Posterior cingulate gyrus (tissue), 11 donors: ENCODE measurements at regions not wholly inside any gene's neighbourhood (a gene's known extent, or its start where the extent isn't known, plus 50 kb on each side); places are given as distances from the start of the nearest gene placed in this dataset.

Experiments
- DNase-seq, 10 donors: peaks; one replicate each; pipeline versions ENCODE4 v3.0.0 to v3.0.0-alpha.2; 2020 to 2021; ENCODE audit warnings: mixed read lengths in 3 of 10
- intact Hi-C: fragments of 100-400 bp; cut with DNase I; formaldehyde crosslinking; loops from one replicate; pipeline ENCODE4 v1.15.1; 2023

DNA sequence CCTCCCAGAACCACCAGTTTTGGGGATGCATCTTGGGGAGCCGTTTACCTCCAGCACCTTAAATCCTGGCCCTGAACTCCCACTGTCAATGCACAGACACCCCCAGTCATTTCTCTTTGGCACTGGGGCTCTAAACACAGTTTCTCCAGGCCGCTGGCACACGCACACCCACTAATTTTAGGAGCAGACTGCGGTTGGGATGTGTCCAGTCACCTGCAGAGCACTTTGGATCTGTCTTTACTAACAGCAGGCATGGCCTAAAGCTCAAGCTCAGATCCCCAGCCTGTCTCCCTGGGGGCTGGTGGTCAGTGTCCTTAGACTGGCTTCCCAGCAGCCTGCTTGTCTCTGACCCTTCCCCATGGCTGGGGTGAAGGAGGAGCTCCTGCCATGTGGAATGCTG, 49.9 kb downstream of the SYNE3 start:
- intact Hi-C loops = no loop called here

DNA sequence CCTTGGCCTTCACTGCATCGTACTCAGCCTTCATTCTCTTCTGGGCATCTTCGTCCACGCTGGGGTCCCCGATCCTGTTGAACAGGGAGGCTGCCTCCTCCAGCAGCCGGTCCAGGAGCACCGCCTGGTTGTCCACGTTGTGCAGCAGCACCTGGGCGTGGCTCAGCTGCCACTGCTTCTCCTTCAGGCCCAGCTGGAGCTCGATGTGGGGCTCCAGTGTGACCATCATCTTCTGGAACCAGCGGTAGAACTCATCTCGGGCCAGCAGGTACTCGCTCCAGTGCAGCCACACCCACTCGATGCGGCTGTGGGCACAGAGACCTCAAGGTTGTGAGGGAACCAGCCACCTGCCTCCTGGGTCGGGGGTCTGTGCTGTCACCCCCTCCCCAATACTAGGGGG, 50.5 kb downstream of the SYNE3 start:
- DNase-seq = no peak
- intact Hi-C loops = no loop called here

More for the DNA sequence above, 49.9 kb downstream of the SYNE3 start:
- DNase-seq = peak in 1 of 10 donors; percentile 43

DNA sequence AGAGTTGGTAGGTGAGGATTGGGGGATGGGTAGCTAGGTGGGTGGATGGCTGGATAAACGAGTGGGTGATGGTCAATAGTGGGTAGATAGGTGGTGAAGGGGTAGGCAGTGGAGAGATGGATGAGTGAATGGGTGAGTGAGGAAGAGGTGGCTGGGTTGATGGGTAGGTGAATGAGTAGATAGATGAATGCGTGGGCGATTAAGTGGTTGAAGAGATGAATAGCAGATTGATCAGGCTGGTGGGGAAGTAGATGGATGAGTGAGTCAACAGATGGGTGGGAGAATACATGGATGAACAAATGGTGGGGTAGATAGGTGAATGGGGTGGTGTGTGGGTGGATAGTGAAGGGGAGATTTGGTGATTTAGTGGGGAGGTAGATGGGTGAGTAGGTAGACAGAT, 51.1 kb downstream of the SYNE3 start:
- intact Hi-C loops = no loop called here
- DNase-seq = no peak

DNA sequence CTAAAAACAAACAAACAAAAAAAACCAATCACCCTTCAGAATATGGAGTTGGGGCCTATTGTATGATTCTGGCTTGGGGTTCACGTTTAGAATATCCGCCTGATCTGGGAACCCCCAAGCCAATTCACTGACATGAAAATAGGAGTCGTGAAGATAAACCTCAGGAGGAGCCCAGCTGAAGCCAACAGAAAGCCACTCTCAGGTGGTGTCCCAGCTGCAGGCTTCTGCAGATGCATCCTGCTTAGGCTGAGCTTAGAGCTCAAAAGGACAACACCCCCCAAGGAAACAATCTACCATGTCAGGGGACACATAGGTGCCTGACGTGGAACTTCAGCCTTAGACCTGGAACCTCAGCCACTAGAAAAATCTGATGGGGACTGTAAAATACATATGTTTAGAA, 51.9 kb downstream of the SYNE3 start:
- intact Hi-C loops = no loop called here
- DNase-seq = peak in 1 of 10 donors; percentile 8

DNA sequence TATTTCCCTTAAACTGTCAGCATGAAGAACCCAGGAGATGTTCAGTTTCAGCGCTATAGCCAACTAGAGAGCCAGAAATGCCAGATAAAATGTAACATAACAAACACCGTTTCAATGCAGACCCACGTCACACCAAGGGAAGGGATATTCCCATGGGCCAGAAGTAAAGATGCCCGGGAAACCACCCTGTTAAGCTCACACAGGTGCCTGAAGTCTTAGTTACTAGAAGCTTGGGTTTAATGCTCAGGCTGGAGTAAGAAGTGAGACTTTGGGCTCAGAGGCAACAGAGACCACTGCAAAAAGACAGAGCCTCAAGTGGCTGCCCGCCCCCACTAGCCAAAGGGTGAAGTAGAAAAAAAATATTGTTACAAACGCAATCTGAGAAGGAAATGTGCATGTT, 52.3 kb downstream of the SYNE3 start:
- intact Hi-C loops = no loop called here

DNA sequence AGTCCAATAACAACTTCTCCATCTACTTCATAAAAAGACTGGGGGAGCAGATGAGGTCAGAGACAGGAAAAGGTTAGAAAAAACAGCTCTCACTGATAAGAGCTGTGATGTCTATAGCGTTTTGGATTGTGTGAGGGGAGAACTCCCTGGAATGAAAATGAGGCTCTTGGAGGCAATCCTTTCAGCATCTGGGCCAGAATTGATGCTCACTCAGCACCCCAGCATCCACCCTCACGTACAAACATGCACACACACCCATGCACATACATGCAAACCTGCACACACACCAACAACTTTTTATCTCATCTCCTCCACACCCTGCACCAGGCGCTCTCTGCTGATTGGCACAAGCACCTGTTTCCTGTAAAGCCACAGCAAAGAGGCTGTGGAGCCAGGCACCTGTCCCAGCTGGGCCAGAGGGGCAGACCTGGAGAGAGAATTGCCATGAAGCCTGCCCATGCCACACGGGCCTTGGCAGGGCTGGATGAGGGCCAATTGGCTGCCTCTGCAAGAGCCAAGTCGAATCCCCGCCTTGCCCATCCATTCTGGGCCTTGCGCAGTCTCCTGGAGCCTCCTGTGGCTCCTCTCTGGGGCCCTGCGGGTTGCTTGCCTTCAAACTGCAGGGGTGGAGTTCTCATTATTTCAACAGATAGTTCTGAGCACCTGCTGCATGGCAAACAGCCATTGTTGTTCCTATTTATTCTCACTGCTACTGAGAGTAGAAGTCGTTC, 53.1 kb downstream of the SYNE3 start:
- intact Hi-C loops = no loop called here
- DNase-seq = no peak

More for the DNA sequence above, 52.3 kb downstream of the SYNE3 start:
- DNase-seq = peak in 1 of 10 donors; percentile 29

DNA sequence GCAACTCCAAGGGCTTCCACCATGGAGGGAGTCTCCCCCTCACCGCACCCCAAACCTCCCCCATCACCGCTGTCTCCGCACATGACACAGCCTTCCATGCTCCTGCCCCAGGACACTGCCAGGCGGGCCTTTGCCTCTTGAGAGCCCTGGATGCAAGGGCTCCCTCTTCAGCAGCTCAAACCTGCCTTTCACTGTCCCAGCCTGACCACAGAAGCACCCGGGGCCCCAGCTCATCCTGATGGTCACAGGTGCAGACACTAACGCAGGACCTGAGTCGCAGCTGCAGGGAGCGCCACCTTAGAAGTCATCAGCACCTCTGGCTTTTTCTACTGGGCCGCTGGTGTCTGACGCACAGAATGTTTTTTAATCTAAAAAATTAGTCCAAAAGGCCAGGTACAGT, 54.0 kb downstream of the SYNE3 start:
- intact Hi-C loops = no loop called here
- DNase-seq = no peak

DNA sequence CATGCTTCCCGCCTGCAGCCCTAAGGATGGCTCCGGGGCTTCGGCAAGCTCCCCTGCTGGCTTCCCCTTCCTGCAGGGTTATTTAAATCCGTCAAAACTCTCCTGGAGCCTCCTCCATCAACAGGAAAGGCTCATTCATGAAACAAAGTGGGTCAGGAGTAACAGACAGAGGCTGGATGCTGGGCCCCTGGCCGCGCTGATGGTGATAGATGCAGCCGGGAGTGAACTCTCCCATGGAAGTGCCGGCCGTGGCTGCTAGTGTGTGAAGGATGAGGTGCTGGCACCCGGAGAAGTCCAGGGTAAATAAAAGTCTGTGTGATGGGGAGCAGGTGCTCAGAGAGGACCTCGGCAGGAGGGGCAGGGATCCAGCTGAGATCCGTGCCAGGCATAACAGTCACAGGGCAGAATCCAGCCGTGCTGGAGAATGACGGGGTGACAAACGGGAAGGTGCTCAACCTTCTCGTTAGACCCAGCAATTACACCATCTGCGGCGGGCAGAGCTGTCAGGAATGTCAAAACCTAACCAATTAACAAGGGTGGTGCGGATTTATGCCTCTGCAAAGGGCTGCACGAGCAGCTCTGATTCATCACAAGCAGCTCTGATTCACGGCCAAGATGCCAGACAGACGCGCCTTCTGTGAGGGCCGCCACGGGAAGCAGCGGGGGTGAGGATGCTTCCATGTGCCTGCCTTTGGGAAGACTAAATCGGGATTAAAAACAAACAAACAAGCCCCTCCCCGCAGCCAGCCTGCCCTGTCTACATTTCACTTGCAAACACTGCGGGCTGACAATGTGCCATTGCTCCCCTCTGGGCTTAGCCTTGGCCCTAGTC, 55.6 kb downstream of the SYNE3 start:
- intact Hi-C loops = no loop called here
- peak; percentile 40 to 96 (median 75) for DNase-seq

DNA sequence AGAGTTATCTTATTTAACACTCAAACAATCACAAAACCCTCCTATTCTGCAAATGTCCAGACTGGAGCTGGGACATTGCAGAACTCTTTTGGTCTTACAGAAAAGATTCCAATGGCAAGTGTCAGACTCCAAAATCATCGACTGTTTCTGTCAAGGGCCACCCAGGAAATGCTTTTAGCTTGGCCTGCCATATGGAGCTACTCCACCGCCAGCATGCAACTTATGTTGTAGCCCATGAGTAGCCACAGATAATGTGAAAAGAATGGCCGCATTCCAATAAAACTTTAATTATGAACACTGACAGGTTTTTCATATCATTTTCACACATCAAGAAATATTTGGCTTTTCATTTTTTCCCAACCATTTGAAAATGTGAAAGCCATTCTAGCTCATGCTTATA, 57.5 kb downstream of the SYNE3 start:
- intact Hi-C loops = loop anchor here (5.0 kb wide), 1 partner anchor 43 kb away; no protein-coding TSS in a partner anchor
- no peak for DNase-seq

DNA sequence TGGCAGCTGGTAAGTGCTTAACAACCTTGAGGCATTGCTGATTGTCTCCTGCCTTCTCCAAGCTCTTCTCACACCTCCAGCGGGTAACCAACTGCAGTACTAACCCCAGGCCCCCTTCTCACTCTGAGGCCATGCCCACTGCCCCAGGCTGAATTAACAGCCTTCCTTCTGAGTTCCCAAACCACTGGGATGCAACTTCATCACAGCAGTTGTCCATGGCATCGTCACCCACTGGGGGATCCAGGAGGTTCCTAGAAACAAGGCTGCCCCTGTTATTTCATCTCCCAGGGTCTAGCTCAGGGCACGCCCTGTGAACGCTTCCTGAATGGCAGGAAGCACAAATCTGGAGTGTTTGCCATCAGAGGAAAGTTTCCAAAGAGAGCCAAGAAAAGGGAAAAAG, 58.0 kb downstream of the SYNE3 start:
- peak in 1 of 10 donors; percentile 64 for DNase-seq
- intact Hi-C loops = loop anchor here (5.0 kb wide), 1 partner anchor 44 kb away; no protein-coding TSS in a partner anchor

DNA sequence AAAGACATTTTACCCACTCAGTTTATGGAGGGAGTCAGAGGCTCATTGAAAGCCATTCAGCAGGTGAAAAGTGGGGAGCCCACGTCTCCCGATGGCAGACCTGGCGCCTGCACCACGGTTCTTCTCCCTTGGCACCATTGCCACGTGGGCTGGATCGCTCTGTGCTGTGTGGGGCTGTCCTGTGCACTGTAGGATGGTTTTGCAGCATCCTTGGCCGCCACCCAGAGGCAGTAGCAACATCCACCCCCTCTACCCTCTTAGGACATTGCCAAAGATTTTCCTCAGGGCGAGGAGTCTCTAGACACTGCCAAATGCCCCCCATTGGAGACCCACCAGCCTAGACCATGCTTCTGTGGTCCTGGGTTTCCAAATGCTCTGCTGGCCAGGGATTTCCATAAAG, 60.2 kb downstream of the SYNE3 start:
- peak in 6 of 10 donors; percentile 30 to 86 (median 44) for DNase-seq
- intact Hi-C loops = loop anchor here (5.0 kb wide), 1 partner anchor 46 kb away; no protein-coding TSS in a partner anchor

DNA sequence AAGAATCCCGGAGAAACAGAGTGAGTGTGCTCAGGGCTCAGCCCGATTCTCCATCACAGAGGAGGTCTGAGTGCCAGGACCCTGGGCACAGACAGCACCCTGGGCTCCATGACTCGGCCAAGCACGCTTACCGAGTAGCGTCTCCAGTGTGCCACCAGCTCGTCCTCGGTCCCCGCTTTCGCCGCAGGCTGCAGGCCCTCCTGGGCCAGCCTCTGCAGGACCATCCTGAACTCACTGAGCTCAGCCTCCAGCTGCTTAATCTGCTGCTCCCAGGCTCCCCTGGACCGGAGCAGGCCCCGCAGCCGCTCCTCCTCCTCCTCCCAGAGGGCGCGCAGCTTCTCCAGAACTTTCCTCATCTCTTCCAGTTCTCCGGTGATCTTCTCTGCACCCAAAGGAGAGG, 61.2 kb downstream of the SYNE3 start:
- intact Hi-C loops = loop anchor here (5.0 kb wide), 1 partner anchor 47 kb away; no protein-coding TSS in a partner anchor
- DNase-seq = peak in 1 of 10 donors; percentile 78

DNA sequence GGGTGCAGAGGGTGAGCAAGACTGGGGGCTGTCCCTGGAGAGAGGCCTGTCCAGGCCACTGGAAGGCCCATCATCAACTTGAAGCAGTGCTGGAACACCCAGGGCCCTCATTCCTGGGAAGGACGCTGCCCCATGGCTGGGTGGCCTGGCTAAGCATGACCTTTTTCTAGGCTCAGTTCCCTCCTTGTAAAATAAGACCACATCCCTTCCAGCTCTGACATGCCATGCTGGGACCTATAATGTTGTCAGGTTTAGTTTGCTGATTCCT, 62.8 kb downstream of the SYNE3 start:
- intact Hi-C loops = no loop called here
- peak in 1 of 10 donors; percentile 77 for DNase-seq

DNA sequence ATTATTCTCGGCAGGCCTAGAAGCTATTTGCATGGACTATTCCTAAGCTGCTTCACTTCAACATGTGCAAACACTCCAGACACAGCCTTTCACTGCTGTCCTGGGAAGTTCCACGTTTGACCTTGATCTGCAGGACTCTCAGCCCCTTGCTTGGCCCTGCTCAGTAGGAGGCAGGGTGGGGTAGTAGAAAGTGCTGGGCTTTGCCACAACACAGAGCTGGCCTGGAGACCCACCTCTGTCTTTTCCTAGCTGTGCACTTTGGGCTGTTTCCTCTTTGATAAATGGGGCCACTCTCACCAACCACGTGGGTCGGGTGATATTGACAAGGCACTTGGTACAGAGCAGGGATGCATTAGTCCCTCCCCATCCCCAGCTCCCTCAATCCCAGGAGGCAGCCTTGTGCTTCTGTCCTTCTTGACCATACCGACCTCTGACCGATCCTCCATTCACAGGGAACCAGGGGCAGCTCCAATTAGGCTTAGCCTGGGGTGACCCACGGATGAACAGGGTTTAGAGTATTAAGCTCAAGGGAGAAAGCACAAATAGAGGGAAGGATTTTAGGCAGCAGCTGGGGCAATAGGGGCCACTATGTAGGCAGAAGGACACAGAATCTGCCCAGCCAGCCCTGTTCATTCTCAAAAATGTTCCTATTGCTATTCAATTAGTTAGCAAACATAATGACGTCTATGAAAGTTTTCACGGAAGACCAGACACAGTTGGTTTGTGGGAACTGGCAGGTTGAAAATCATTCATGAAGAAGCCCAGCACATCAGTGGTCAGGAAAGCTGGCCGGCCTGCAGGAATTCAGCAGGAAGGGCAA, 63.3 kb downstream of the SYNE3 start:
- peak in 2 of 10 donors; percentile 17 to 39 for DNase-seq
- intact Hi-C loops = no loop called here

DNA sequence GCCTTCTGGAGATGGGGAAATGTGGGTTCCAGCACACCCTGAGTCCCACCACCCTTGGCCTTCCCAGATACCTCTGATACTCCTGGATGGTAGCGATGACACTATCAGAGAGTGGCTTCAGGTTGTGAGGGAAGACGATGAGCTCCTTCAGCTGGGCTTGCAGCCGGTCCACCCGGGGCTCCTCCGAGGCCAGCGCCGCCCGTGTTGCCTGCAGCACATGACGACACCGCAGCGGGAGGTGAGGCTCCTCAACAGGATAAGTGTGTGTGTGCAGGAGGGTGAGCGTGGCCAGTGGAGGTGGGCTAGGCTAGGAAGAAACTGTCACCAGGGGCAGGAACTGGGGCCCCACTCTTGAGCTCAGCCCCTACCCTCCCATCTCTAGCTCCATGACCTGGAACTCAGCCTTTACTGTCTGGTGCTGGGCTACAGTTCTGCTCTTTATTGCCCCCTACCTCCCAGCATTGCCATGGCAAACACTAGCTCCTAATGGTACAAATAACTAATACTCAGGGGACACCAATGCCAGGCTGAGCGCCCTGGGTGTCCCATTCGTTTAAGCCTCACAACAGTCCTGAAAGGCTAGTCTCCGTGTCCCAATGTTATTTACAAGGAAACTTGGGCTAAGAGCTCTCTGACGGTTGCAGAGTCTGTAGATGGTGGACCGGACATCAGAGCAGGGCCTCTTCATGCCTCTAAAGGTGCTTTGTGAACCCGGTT, 64.1 kb downstream of the SYNE3 start:
- DNase-seq = peak in 4 of 10 donors; percentile 35 to 83 (median 51)
- intact Hi-C loops = no loop called here

DNA sequence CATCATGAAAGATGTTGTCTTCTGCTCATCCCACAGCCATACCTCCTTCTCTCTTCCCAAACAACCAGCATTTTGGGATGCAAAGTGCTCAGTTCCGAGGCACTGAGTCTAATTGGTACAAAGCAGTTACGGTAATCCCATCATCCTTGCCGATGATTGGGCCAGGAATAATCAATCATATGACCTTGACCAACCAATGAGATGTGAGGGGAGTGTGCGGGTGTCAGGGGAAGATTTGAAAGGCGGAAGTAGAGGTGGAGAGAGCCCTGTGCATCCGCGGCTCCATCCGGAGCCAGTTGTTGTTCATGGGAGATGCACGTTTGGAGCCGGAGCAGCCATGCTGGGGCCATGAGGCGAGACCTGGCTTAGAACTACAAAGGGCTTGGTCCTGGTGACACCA, 67.3 kb downstream of the SYNE3 start:
- DNase-seq = peak in 1 of 10 donors; percentile 63
- intact Hi-C loops = loop anchor here (10.0 kb wide), 1 partner anchor 546 kb away; no protein-coding TSS in a partner anchor

DNA sequence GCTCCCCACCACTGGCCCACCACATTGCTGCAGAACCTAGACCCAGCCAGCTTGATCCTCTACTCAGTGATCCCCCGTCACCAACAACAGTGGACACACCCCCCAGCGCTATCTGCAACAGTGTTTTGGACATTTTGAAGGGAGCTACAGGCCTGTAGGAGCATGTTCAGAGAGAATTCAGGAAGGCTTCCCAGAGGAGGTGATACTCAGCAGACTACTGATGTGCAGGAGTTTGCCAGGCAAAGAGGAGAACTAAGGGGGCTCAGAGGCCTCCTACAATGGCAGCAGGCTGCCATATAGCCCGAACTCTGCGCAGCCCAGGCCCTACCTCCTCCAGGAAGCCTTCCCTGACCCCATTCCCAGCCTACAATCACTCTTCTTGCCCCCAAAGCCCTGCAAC, 70.0 kb downstream of the SYNE3 start:
- intact Hi-C loops = loop anchor here (10.0 kb wide), 1 partner anchor 548 kb away; no protein-coding TSS in a partner anchor
- DNase-seq = peak in 1 of 10 donors; percentile 54

DNA sequence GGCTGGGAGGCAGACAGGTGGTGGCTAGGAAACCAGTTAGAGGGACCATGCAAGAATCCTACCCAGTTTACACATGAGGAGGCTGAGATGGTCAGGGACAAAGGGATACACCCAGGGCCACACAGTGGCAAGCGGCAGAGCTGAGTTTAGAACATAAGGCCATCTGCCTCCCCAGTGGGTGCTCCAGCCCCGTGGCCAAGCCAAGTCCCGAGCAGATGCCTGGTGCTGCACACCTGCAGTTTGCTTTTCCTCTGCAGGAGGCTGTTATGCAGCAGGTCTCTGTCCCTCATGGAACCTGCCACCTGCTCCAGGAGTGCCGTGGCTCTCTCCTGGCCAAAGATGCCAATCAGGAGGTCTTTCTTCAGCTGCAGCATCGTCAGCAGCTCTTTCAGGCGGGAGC, 70.8 kb downstream of the SYNE3 start:
- peak in 1 of 10 donors; percentile 36 for DNase-seq
- intact Hi-C loops = loop anchor here (10.0 kb wide), 1 partner anchor 549 kb away; no protein-coding TSS in a partner anchor

DNA sequence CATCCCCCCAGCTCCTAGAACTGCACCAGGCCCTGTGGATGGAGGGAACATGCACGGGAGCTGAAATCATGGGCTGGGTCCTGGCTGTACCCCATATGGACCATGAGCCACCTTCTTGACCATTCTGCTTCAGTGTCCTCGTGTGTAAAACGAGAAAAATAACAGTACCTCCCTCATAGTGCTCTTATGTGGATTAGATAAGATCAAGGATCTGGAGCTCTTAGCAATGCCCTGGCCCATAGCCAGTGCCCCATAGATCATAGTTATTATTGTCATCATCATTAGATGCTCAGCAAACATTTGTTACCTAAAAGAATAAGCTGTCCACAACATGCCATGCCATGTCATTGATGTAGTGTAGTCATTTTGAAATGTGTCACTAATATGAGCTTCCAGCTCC, 71.3 kb downstream of the SYNE3 start:
- peak in 1 of 10 donors; percentile 27 for DNase-seq
- intact Hi-C loops = loop anchor here (10.0 kb wide), 1 partner anchor 550 kb away; no protein-coding TSS in a partner anchor
